Activated CD4-positive, alpha-beta T cell treated with anti-CD3 and anti-CD28 coated beads, Interleukin-2, amount 10 ng/mL, durations not matched to agents 24 days and 14 days (primary cell): ENCODE measurements at regions not wholly inside any gene's neighbourhood (a gene's known extent, or its start where the extent isn't known, plus 50 kb on each side); places are given as distances from the start of the nearest gene placed in this dataset.

Experiments used
- DNase-seq: peaks from one replicate; pipeline ENCODE4 v3.0.0; 2022
- H3K27ac Mint-ChIP-seq: one replicate; pipeline ENCODE4 v1.8.0; 2022; ENCODE audit warnings: mild to moderate bottlenecking, mixed read lengths
- H3K27me3 Mint-ChIP-seq: one replicate; pipeline ENCODE4 v1.8.0; 2022; ENCODE audit warnings: mixed read lengths
- H3K36me3 Mint-ChIP-seq: one replicate; pipeline ENCODE4 v1.8.0; 2022; ENCODE audit warnings: low read depth, mild to moderate bottlenecking, mixed read lengths
- H3K4me1 Mint-ChIP-seq: one replicate; pipeline ENCODE4 v1.8.0; 2021; ENCODE audit warnings: mixed read lengths
- H3K4me3 Mint-ChIP-seq: one replicate; pipeline ENCODE4 v1.8.0; 2022; ENCODE audit warnings: mild to moderate bottlenecking, moderate library complexity, mixed read lengths
- H3K9me3 Mint-ChIP-seq: one replicate; pipeline ENCODE4 v1.8.0; 2021; ENCODE audit warnings: mixed read lengths
- intact Hi-C: fragments of 100-400 bp; cut with micrococcal nuclease; formaldehyde crosslinking; loops from one replicate; pipeline ENCODE4 v1.15.1; 2023

DNA sequence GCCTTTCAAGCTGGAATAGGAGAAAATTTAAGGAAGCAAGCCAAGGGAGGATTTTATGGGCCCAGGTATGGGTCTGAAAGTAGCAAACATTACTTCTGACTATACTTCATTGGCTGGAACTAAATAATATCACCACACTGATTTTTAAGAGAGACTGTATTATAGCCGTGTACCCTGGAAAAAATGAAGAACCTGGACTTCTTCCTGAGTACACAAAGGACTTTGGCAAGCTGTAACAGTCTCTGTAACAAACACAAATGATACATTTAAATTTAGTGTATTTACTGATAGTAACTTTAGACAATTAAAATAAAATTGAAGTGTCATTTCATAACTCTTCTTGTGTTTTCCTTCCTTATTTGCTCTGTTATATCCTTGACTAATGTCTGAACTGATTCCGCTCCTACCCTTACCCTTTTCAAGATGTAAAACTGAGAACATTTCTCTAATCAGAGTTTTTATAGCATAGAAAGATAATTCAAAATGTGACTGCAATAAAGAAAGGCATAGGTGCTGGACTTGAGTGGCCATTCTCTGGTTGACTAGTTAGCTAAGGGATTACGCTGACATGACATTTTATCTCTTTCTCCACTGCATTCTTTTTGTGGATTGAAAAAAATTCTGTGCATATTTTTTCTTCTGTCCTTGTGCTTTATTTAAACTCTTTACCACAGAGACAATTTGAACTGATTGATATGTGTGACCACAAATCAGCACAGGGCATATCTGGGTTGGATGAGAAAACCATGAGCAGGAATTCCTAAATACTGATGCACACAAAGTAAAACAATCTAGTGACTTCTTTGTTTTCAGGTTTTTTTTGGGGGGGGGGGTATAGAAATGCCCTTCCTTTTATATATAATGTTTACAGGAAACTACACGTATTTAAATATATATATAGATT is 349.7 kb downstream of the MDFIC start:
- H3K4me3 Mint-ChIP-seq: no peak overlapping the region
- peaks cover 12% of the 10 kb centered on the region for H3K27me3 Mint-ChIP-seq
- no peaks in the 10 kb centered on the region for H3K36me3 Mint-ChIP-seq
- DNase-seq: no peak
- no peaks in the 10 kb centered on the region for H3K9me3 Mint-ChIP-seq
- intact Hi-C loops: no loop called here
- no peaks in the 10 kb centered on the region for H3K4me1 Mint-ChIP-seq
- H3K27ac Mint-ChIP-seq: no peak overlapping the region

- Mint-ChIP-seq H3K27me3 (peaks cover 13% of the 10 kb centered on the region), H3K9me3 (no peaks in the 10 kb centered on the region), H3K36me3 (no peaks in the 10 kb centered on the region), H3K27ac (no peak overlapping the region), H3K4me3 (no peak overlapping the region), H3K4me1 (no peaks in the 10 kb centered on the region)
- no peak for DNase-seq
- intact Hi-C loops: no loop called here
These were observed 347.6 kb downstream of the MDFIC start for GRCh38 chr7:115269486-115269885.

GRCh38 chr7:115267503-115267902 is 345.6 kb downstream of the MDFIC start:
- Mint-ChIP-seq H3K4me1 (no peaks in the 10 kb centered on the region), H3K27me3 (peaks cover 6% of the 10 kb centered on the region), H3K27ac (no peak overlapping the region), H3K36me3 (no peaks in the 10 kb centered on the region), H3K4me3 (no peak overlapping the region), H3K9me3 (no peaks in the 10 kb centered on the region)
- intact Hi-C loops: no loop called here
- DNase-seq: no peak

GRCh38 chr7:115260381-115260780 is 338.5 kb downstream of the MDFIC start:
- Mint-ChIP-seq H3K27ac (no peak overlapping the region), H3K27me3 (peaks cover 2% of the 10 kb centered on the region), H3K4me1 (no peaks in the 10 kb centered on the region), H3K36me3 (no peaks in the 10 kb centered on the region), H3K9me3 (no peaks in the 10 kb centered on the region), H3K4me3 (no peak overlapping the region)
- DNase-seq: no peak
- intact Hi-C loops: no loop called here

GRCh38 chr7:115252461-115252860 is 330.6 kb downstream of the MDFIC start:
- H3K9me3 Mint-ChIP-seq: no peaks in the 10 kb centered on the region
- intact Hi-C loops: no loop called here

DNA sequence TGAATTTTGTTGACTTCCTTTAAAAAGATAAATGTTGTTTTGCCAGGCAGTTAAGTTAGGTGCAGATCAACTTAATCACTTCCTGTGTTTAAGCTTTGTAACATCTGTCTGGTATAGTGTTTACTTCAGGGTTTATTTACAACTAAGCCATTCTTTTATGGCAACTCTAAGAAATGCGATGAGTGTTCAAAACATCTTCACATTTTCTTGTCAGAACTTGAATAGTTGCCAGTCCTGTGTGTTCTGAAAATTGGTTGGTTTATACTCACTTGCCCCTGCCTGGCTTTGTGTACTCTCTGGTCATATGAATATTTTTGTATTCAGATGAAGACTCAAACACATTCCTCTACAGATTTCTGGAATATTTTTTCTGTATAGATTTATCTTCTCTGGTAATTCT is 327.2 kb downstream of the MDFIC start:
- Mint-ChIP-seq H3K36me3 (no peaks in the 10 kb centered on the region), H3K4me3 (no peak overlapping the region), H3K27ac (no peak overlapping the region), H3K27me3 (no peaks in the 10 kb centered on the region), H3K9me3 (no peaks in the 10 kb centered on the region), H3K4me1 (no peaks in the 10 kb centered on the region)
- intact Hi-C loops: no loop called here
- DNase-seq: no peak

More at GRCh38 chr7:115252461-115252860, 330.6 kb downstream of the MDFIC start:
- H3K27ac Mint-ChIP-seq: no peak overlapping the region
- H3K27me3 Mint-ChIP-seq: no peaks in the 10 kb centered on the region
- no peaks in the 10 kb centered on the region for H3K4me1 Mint-ChIP-seq
- H3K4me3 Mint-ChIP-seq: no peak overlapping the region
- H3K36me3 Mint-ChIP-seq: no peaks in the 10 kb centered on the region
- no peak for DNase-seq

GRCh38 chr7:115241151-115241550 is 319.3 kb downstream of the MDFIC start:
- Mint-ChIP-seq H3K27me3 (peaks cover 5% of the 10 kb centered on the region), H3K27ac (no peak overlapping the region), H3K9me3 (no peaks in the 10 kb centered on the region), H3K4me3 (no peak overlapping the region), H3K4me1 (no peaks in the 10 kb centered on the region), H3K36me3 (no peaks in the 10 kb centered on the region)
- DNase-seq: no peak
- intact Hi-C loops: no loop called here

DNA sequence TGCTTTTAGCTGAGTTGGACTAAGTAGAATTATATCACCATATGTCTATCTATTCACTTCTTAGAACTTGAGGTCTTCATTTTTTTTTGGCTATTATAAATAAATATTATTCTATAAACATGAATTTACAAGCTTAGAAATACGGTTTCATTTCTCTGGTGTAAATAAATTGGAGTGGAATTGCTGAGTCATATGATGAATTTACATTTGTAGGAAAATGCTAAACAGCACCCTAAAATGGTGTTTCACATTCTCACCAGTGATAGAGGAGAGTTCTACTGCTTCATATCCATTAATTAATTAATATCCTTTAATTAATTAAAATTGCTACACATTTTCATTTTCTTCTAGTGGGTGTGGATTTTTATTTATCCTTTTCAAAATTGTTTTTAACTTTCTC is 318.3 kb downstream of the MDFIC start:
- DNase-seq: no peak
- H3K27ac Mint-ChIP-seq: no peak overlapping the region
- peaks cover 4% of the 10 kb centered on the region for H3K9me3 Mint-ChIP-seq
- intact Hi-C loops: no loop called here
- H3K4me3 Mint-ChIP-seq: no peak overlapping the region
- H3K27me3 Mint-ChIP-seq: peaks cover 5% of the 10 kb centered on the region
- no peaks in the 10 kb centered on the region for H3K4me1 Mint-ChIP-seq
- H3K36me3 Mint-ChIP-seq: no peaks in the 10 kb centered on the region

DNA sequence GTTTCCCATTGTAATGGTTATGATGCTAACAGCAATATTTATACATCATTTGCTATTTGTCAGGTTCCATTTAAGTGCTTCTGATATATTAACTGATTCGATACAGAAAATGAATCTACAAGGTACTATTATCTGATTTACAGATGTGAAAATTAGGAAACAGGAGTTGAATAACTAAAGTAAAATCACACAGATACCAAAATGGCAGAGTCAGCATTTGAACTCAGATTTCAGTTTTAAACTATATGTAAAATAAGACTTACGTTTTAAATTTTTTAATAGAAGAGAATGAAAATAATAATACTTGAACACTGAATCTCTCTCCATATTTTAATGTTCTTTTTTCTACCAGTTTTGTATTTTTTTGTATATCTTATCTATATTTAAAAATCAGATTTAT is 313.2 kb downstream of the MDFIC start:
- intact Hi-C loops: no loop called here
- H3K36me3 Mint-ChIP-seq: no peaks in the 10 kb centered on the region
- H3K9me3 Mint-ChIP-seq: peaks cover 7% of the 10 kb centered on the region
- H3K4me1 Mint-ChIP-seq: peaks cover 2% of the 10 kb centered on the region
- no peak overlapping the region for H3K4me3 Mint-ChIP-seq
- DNase-seq: no peak
- H3K27me3 Mint-ChIP-seq: peaks cover 7% of the 10 kb centered on the region
- H3K27ac Mint-ChIP-seq: no peak overlapping the region

DNA sequence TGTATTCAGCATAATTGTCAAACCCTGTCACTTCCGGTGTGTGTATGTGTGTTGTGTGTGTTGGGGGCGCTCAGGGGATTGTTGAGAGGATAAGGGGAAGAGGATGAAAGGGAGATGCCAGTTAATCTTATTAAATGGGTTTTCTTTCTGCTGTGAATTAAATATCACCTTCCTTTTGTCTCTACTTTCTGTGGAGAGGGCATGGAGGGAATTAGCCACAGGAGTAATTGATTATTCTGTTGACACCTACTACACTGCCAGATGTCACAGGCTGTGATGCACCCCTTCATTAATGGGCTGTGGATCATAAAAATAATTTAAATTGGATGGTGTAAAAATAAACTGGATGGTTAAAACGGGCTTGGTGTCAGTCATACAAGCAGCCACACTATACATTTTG is 311.9 kb downstream of the MDFIC start:
- intact Hi-C loops: no loop called here
- H3K36me3 Mint-ChIP-seq: no peaks in the 10 kb centered on the region

DNA sequence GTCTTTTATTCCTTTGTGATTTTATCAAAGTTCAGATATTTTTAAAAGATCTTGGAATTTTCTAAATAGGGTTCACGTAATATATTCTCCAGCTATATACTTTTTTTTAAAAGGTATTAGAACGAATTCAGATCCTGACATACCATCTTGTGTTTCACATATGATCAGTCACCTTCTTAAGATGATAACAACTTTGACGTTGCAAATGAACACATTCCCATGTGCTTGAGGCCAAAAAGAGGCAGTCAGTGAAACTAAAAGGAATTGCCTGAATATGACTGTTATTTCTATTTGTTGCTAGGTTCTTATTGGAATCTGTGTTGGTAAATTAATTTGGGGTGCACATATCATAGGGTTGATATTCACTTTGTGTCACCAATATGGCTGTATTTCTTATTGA is 310.1 kb downstream of the MDFIC start:
- intact Hi-C loops: no loop called here
- Mint-ChIP-seq H3K9me3 (peaks cover 7% of the 10 kb centered on the region), H3K27ac (no peak overlapping the region), H3K4me1 (peaks cover 2% of the 10 kb centered on the region), H3K27me3 (peaks cover 5% of the 10 kb centered on the region), H3K36me3 (no peaks in the 10 kb centered on the region), H3K4me3 (no peak overlapping the region)
- no peak for DNase-seq

More for the DNA sequence above, 311.9 kb downstream of the MDFIC start:
- H3K27me3 Mint-ChIP-seq: peaks cover 7% of the 10 kb centered on the region
- H3K4me3 Mint-ChIP-seq: no peak overlapping the region
- H3K27ac Mint-ChIP-seq: no peak overlapping the region
- peaks cover 7% of the 10 kb centered on the region for H3K9me3 Mint-ChIP-seq
- no peak for DNase-seq
- peaks cover 2% of the 10 kb centered on the region for H3K4me1 Mint-ChIP-seq

DNA sequence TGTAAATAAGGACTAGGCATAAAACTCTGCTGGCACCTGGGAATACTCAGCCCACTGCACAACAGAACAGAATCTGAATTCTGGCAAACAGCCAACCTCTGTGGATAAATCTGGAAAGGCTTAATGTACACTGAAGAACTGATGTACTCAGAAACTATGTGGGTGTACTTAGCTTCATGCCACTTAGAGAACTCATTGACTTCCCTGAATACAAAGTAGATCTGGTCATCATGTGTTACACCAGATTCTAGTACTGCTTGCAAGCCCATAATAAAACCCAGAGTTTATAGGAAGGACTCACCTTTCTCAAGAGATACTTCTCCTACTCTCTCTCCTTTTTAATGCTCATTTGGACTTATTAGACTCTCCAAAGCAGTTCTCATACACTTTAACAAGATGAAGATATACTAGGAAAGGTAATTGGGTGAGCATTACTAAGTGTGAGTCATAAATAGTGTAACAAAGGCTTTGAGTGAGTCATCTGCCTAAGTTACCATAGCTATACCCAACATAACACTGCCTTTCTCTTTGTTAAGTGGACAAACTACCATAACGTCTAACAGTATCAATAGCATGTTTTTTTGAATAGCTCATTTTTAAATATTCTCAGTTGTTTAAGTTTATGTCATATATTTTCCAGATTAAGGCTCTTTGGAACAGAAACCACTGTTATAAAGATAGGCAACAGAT is 309.1 kb downstream of the MDFIC start:
- intact Hi-C loops: no loop called here
- Mint-ChIP-seq H3K36me3 (no peaks in the 10 kb centered on the region), H3K4me3 (no peak overlapping the region), H3K4me1 (peaks cover 2% of the 10 kb centered on the region), H3K27ac (peak overlapping the region; percentile 78), H3K9me3 (peaks cover 7% of the 10 kb centered on the region), H3K27me3 (peaks cover 5% of the 10 kb centered on the region)
- DNase-seq: no peak

DNA sequence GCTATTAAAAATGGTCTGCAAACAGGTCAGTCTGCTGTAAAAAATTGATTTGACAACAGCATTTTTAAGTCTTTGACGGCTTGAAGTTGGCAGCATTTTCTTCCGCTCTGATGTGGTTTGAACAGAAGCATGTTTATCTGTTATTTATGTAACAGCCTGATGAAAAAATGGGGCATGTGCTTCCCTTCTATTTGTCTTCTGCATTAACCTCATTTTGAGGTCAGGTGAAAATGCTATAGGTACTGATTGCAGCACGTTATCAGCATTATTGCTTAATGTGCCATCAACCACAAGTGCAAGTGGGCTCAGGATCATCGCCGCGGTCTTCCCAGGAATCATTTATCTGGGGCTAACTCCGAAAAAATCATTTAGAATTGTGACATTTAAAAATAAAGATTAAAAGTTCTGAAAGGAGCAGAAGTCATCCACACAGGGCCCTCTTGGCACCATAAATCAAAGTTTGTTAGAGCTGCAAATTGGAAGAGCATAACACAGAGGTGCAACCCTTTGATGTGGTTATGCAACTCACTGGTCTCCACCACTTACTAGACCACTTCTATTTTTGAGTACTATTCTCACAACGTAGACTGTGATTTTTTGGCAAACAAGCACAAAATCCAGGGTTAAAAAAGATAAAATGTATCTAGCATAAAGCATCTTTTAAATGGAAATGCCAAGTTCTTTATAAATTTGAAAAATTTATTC is 307.7 kb downstream of the MDFIC start:
- Mint-ChIP-seq H3K36me3 (no peaks in the 10 kb centered on the region), H3K27me3 (peaks cover 15% of the 10 kb centered on the region), H3K9me3 (peaks cover 5% of the 10 kb centered on the region), H3K27ac (no peak overlapping the region), H3K4me3 (no peak overlapping the region), H3K4me1 (peaks cover 2% of the 10 kb centered on the region)
- intact Hi-C loops: no loop called here
- DNase-seq: no peak
